H1 (cell line): ENCODE measurements at regions not wholly inside any gene's neighbourhood (a gene's known extent, or its start where the extent isn't known, plus 50 kb on each side); places are given as distances from the start of the nearest gene placed in this dataset.

ENCODE experiments used
- CTCF ChIA-PET: fragments of 300-600 bp; sonication (Branson Sonifier 250); formaldehyde crosslinking; loops from one replicate; lab custom pipeline; 2021; ENCODE audit not compliant: partially characterized antibody; lab: Charles Lee
- POLR2A ChIA-PET: fragments of 300-600 bp; sonication (Branson Sonifier 250); formaldehyde crosslinking; loops from one replicate; lab custom pipeline; 2021; ENCODE audit warnings: inconsistent platforms; ENCODE audit not compliant: partially characterized antibody; lab: Charles Lee
- DNase-seq, 2 experiments: peaks; one replicate each; pipeline versions ENCODE4 v3.0.0 to v3.0.0-alpha.2; 2010 to 2022; ENCODE audit warnings: low spot score in 2 of 2, low read depth in 1 of 2, mixed read lengths in 1 of 2
- FAIRE-seq: peaks from 2 replicates; lab custom pipeline; 2011; peaks lifted over from hg19 to GRCh38; lab: Jason Lieb, UNC
- H2AFZ ChIP-seq: 2 replicates; pipeline ENCODE4 v1.8.1; 2012; ENCODE audit warnings: low read length, inconsistent platforms
- H2AK5ac ChIP-seq: 2 replicates; pipeline ENCODE4 v1.6.1; 2013; ENCODE audit warnings: low read depth, low read length
- H2BK120ac ChIP-seq: replicated peaks from 2 replicates; pipeline ENCODE3; 2013; ENCODE audit warnings: low read depth, low read length, inconsistent platforms
- H2BK12ac ChIP-seq: 2 replicates; pipeline ENCODE4 v1.6.1; 2013; ENCODE audit warnings: low read depth, low read length
- H2BK15ac ChIP-seq: 2 replicates; pipeline ENCODE4 v1.6.1; 2013; ENCODE audit warnings: low read length
- H2BK20ac ChIP-seq: 2 replicates; pipeline ENCODE4 v1.6.1; 2013; ENCODE audit warnings: low read length
- H2BK5ac ChIP-seq: 2 replicates; pipeline ENCODE4 v1.6.1; 2013; ENCODE audit warnings: low read depth, low read length
- H3K14ac ChIP-seq: 2 replicates; pipeline ENCODE4 v1.6.1; 2013; ENCODE audit warnings: inconsistent platforms; ENCODE audit not compliant: insufficient read length
- H3K18ac ChIP-seq: 2 replicates; pipeline ENCODE4 v1.6.1; 2013; ENCODE audit warnings: low read length; ENCODE audit errors: extremely low read depth
- H3K23ac ChIP-seq: 2 replicates; pipeline ENCODE4 v1.6.1; 2013; ENCODE audit warnings: inconsistent platforms; ENCODE audit not compliant: insufficient read length
- H3K23me2 ChIP-seq: 2 replicates; pipeline ENCODE4 v1.6.1; 2013; ENCODE audit warnings: low read depth, low read length
- H3K27ac ChIP-seq: 2 replicates; pipeline ENCODE4 v1.6.1; 2011; ENCODE audit warnings: low read depth, low read length, inconsistent platforms
- H3K27me3 ChIP-seq, 4 experiments: replicated peaks in 1 of 4; 1 replicate in 1 of 4; 2 replicates in 3 of 4; pipeline versions ENCODE4 v1.6.1 to v1.8.1; 2011 to 2013; ENCODE audit warnings: low read length in 3 of 4, mild to moderate bottlenecking in 3 of 4, inconsistent platforms in 2 of 4, mixed read lengths in 2 of 4, moderate library complexity in 1 of 4; ENCODE audit not compliant: control insufficient read depth in 3 of 4, insufficient read depth in 3 of 4; ENCODE audit errors: extremely low read depth in 1 of 4
- H3K36me3 ChIP-seq, 4 experiments: 2 replicates each; pipeline versions ENCODE4 v1.6.1 to v1.8.1; 2011 to 2013; ENCODE audit warnings: mild to moderate bottlenecking in 4 of 4, low read length in 3 of 4, moderate library complexity in 2 of 4, control low read depth in 1 of 4, inconsistent platforms in 1 of 4; ENCODE audit not compliant: insufficient read depth in 4 of 4, control insufficient read depth in 2 of 4
- H3K4ac ChIP-seq: replicated peaks from 2 replicates; pipeline ENCODE3; 2013; ENCODE audit warnings: low read length, low read depth, mixed read lengths, inconsistent platforms; ENCODE audit not compliant: insufficient read length
- H3K4me1 ChIP-seq, 4 experiments: replicated peaks in 1 of 4; 1 replicate in 1 of 4; 2 replicates in 3 of 4; pipeline versions ENCODE4 v1.6.1 to v1.8.1; 2011 to 2013; ENCODE audit warnings: low read length in 3 of 4, inconsistent platforms in 2 of 4, mixed read lengths in 1 of 4; ENCODE audit not compliant: insufficient read depth in 4 of 4, control insufficient read depth in 3 of 4
- H3K4me2 ChIP-seq, 2 experiments: 2 replicates each; pipeline versions ENCODE4 v1.6.1 to v1.8.1; 2011 to 2013; ENCODE audit warnings: low read depth in 2 of 2, low read length in 2 of 2, control low read depth in 1 of 2, inconsistent platforms in 1 of 2, mild to moderate bottlenecking in 1 of 2; ENCODE audit not compliant: insufficient read depth in 1 of 2
- H3K4me3 ChIP-seq, 4 experiments: fragments of 200-600, 300-600 bp in 1 of 4; sonication (generic), shearing (Covaris generic), sonication (Bioruptor Twin) in 1 of 4; 2 replicates each; pipeline versions ENCODE4 v1.5.1 to v1.8.1; 2011 to 2016; ENCODE audit warnings: low read length in 4 of 4, low read depth in 3 of 4, control low read depth in 2 of 4, inconsistent platforms in 2 of 4, mild to moderate bottlenecking in 2 of 4, mixed read lengths in 1 of 4, moderate library complexity in 1 of 4; ENCODE audit not compliant: insufficient read depth in 2 of 4; ENCODE audit errors: extremely low read depth in 1 of 4
- H3K56ac ChIP-seq: replicated peaks from 2 replicates; pipeline ENCODE3; 2013; ENCODE audit warnings: low read depth, mild to moderate bottlenecking, mixed read lengths, low read length, inconsistent platforms; ENCODE audit not compliant: insufficient read length
- H3K79me1 ChIP-seq: 2 replicates; pipeline ENCODE4 v1.6.1; 2013; ENCODE audit warnings: low read depth, low read length, control low read depth
- H3K79me2 ChIP-seq, 2 experiments: 2 replicates each; pipeline versions ENCODE4 v1.6.1 to v1.8.1; 2012 to 2013; ENCODE audit warnings: low read length in 2 of 2, mild to moderate bottlenecking in 2 of 2, inconsistent platforms in 1 of 2; ENCODE audit not compliant: insufficient read depth in 2 of 2, control insufficient read depth in 1 of 2
- H3K9ac ChIP-seq, 4 experiments: replicated peaks in 1 of 4; 1 replicate in 1 of 4; 2 replicates in 3 of 4; pipeline versions ENCODE4 v1.6.1 to v1.8.1; 2011 to 2013; ENCODE audit warnings: low read depth in 3 of 4, low read length in 3 of 4, control low read depth in 2 of 4, mild to moderate bottlenecking in 2 of 4, moderate library complexity in 2 of 4, inconsistent platforms in 1 of 4; ENCODE audit errors: extremely low read depth in 1 of 4
- H3K9me3 ChIP-seq, 2 experiments: 2 replicates each; pipeline versions ENCODE4 v1.6.1 to v1.8.1; 2012 to 2013; ENCODE audit warnings: mild to moderate bottlenecking in 2 of 2, moderate library complexity in 2 of 2, control low read depth in 1 of 2, inconsistent platforms in 1 of 2, low read depth in 1 of 2, low read length in 1 of 2, mixed read lengths in 1 of 2; ENCODE audit not compliant: insufficient read depth in 2 of 2
- H4K20me1 ChIP-seq, 2 experiments: replicated peaks in 1 of 2; 2 replicates each; pipeline versions ENCODE3 to v1.8.1; 2011 to 2013; ENCODE audit warnings: inconsistent platforms in 2 of 2, low read length in 2 of 2, mild to moderate bottlenecking in 1 of 2; ENCODE audit not compliant: insufficient read depth in 2 of 2, control insufficient read depth in 1 of 2
- H4K5ac ChIP-seq: 2 replicates; pipeline ENCODE4 v1.6.1; 2013; ENCODE audit warnings: low read length, low read depth, mixed read lengths, inconsistent platforms; ENCODE audit not compliant: insufficient read length
- H4K8ac ChIP-seq: 2 replicates; pipeline ENCODE4 v1.8.0; 2013; ENCODE audit warnings: mild to moderate bottlenecking, moderate library complexity, low read length, inconsistent platforms; ENCODE audit not compliant: insufficient read depth; ENCODE audit errors: extremely low read depth
- H4K91ac ChIP-seq: replicated peaks from 2 replicates; pipeline ENCODE3; 2013; ENCODE audit warnings: low read length, mixed read lengths, inconsistent platforms; ENCODE audit not compliant: insufficient read length
- RAD21 ChIP-seq, 2 experiments: IDR thresholded peaks in 1 of 2; conservative IDR thresholded peaks in 1 of 2; 2 replicates each; pipeline ENCODE4 v1.6.1; 2011; ENCODE audit warnings: low read depth in 2 of 2, low read length in 2 of 2, improper control_type of control experiment in 1 of 2, inconsistent platforms in 1 of 2, mild to moderate bottlenecking in 1 of 2, moderate library complexity in 1 of 2
- RFX5 ChIP-seq: IDR thresholded peaks from 2 replicates; pipeline ENCODE4 v1.6.1; 2011; ENCODE audit warnings: low read depth, low read length, improper control_type of control experiment, borderline replicate concordance
- SIN3A ChIP-seq, 2 experiments: IDR thresholded peaks in 1 of 2; conservative IDR thresholded peaks in 1 of 2; 2 replicates each; pipeline ENCODE4 v1.6.1; 2011 to 2012; ENCODE audit warnings: low read length in 2 of 2, improper control_type of control experiment in 1 of 2, low read depth in 1 of 2, mild to moderate bottlenecking in 1 of 2
- WGBS, 2 experiments: shearing (Covaris generic) in 1 of 2; methylation state at CpG; one replicate each; pipeline versions ENCODE4 v1.1.6 to v1.1.7; 2013 to 2015; ENCODE audit warnings: low lambda C conversion rate in 2 of 2, mixed read lengths in 2 of 2, inconsistent platforms in 1 of 2, low coverage in 1 of 2, missing lambda C conversion rate in 1 of 2; ENCODE audit not compliant: insufficient replicate concordance in 2 of 2, insufficient coverage in 1 of 2, insufficient read length in 1 of 2; ENCODE audit errors: extremely low coverage in 1 of 2, missing lambda C conversion rate in 1 of 2; 5-methylcytosine and 5-hydroxymethylcytosine counted together
- TF ChIP-seq, protein P1 (sequence below), 3 experiments: IDR thresholded peaks; 1 replicate in 2 of 3; 2 replicates in 1 of 3; pipeline versions ENCODE4 v1.5.1 to v1.6.1; 2011; ENCODE audit warnings: low read length in 3 of 3, mild to moderate bottlenecking in 3 of 3, inconsistent platforms in 2 of 3, low read depth in 1 of 3, moderate library complexity in 1 of 3; ENCODE audit not compliant: insufficient read depth in 1 of 3; ENCODE audit errors: control extremely low read depth in 1 of 3

DNA sequence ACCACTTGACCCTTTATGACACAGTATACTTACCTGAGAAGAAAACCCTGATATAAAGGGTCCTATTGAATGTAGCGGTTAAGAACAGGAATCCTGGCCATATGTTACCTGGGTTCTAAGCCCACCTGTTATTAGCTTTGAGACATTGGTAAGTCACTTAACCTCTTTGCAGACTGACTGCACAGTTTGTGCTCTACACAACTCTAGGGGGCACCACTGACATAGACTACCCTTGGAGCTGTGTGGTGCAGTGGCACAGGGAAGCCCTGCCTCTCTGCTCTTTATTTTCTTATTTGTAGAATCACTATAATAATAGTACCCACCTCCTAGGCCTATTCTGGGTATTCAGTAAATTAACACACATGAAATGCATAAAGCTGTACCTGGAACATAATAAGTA, 165.6 kb downstream of the C1orf94 start:
- CTCF ChIA-PET = interaction anchor here (0.7 to 4.4 kb wide), 21 partner anchors 11 to 658 kb away, joined by 3 to 32 read pairs (median 3); no protein-coding TSS in a partner anchor
- TF ChIP-seq, protein P1, sequence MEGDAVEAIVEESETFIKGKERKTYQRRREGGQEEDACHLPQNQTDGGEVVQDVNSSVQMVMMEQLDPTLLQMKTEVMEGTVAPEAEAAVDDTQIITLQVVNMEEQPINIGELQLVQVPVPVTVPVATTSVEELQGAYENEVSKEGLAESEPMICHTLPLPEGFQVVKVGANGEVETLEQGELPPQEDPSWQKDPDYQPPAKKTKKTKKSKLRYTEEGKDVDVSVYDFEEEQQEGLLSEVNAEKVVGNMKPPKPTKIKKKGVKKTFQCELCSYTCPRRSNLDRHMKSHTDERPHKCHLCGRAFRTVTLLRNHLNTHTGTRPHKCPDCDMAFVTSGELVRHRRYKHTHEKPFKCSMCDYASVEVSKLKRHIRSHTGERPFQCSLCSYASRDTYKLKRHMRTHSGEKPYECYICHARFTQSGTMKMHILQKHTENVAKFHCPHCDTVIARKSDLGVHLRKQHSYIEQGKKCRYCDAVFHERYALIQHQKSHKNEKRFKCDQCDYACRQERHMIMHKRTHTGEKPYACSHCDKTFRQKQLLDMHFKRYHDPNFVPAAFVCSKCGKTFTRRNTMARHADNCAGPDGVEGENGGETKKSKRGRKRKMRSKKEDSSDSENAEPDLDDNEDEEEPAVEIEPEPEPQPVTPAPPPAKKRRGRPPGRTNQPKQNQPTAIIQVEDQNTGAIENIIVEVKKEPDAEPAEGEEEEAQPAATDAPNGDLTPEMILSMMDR (IDR thresholded peaks at IDR 0.05; ENCODE audit: control extremely low read depth in 1 of 3, insufficient read depth in 1 of 3, low read depth in 1 of 3, low read length in 3 of 3) = peak; percentile 27 to 38 (median 38); a peak in 3 of 4 replicates
- TF ChIP-seq RFX5 (no peak), RAD21 (IDR thresholded peaks at IDR 0.05 in 1 of 2, conservative IDR thresholded peaks at IDR 0.05 in 1 of 2; ENCODE audit: low read depth in 2 of 2, low read length in 2 of 2) (peak; percentile 47 to 65), SIN3A (conservative IDR thresholded peaks at IDR 0.05 in 1 of 2, IDR thresholded peaks at IDR 0.05 in 1 of 2; ENCODE audit: low read depth in 1 of 2, low read length in 2 of 2) (no peak)

More for the DNA sequence above, 165.6 kb downstream of the C1orf94 start:
- Histone ChIP-seq H2AK5ac (no peak overlapping the region), H2BK12ac (no peak overlapping the region), H3K23me2 (no peaks in the 10 kb centered on the region), H3K9me3 (no peaks in the 10 kb centered on the region), H2BK5ac (no peak overlapping the region), H3K4me2 (no peak overlapping the region), H2BK15ac (no peak overlapping the region), H3K27ac (no peak overlapping the region), H4K5ac (no peak overlapping the region), H3K79me2 (no peaks in the 10 kb centered on the region), H3K18ac (no peak overlapping the region), H4K20me1 (no peaks in the 10 kb centered on the region), H3K4ac (no peak overlapping the region), H3K36me3 (no peaks in the 10 kb centered on the region), H4K91ac (no peak overlapping the region), H3K27me3 (peaks cover 0 to 4% (median 0%) of the 10 kb centered on the region in 4 experiments; a peak in 2 of 7 replicates), H3K23ac (no peak overlapping the region), H2BK120ac (no peak overlapping the region), H3K4me1 (no peaks in the 10 kb centered on the region), H3K9ac (no peak overlapping the region), H2BK20ac (no peak overlapping the region), H2AFZ (no peak overlapping the region), H3K14ac (no peak overlapping the region), H3K56ac (no peak overlapping the region), H4K8ac (no peak overlapping the region), H3K79me1 (no peaks in the 10 kb centered on the region), H3K4me3 (no peak overlapping the region)
- DNase-seq = no peak
- 95% methylated on average over 1 of the region's 1 CpG; no CpG with 5 or more reads in 1 of the 2 experiments for WGBS, 2 experiments
- POLR2A ChIA-PET = no interaction called here
- no peak for FAIRE-seq
